ENCODE measurements at regions not wholly inside any gene's neighbourhood (a gene's known extent, or its start where the extent isn't known, plus 50 kb on each side); places are given as distances from the start of the nearest gene placed in this dataset.

GRCh38 chr2:156769802-156770201, 333.6 kb downstream of the GPD2 start:
- no peak for TF ChIP-seq CTCF (conservative IDR thresholded peaks at IDR 0.05; ENCODE audit: low read depth in 2 of 2)
- TF ChIP-seq EZH2 (IDR thresholded peaks at IDR 0.05; ENCODE audit: low read depth, unreplicated experiment), result no peak
- TF ChIP-seq ETS1 (IDR thresholded peaks at IDR 0.05), result no peak
- no peak for TF ChIP-seq REST (IDR thresholded peaks at IDR 0.05; ENCODE audit: unreplicated experiment)
- no peak for TF ChIP-seq POLR2AphosphoS5 (IDR thresholded peaks at IDR 0.05; ENCODE audit: low read depth)
- TF ChIP-seq JUNB (IDR thresholded peaks at IDR 0.05; ENCODE audit: unreplicated experiment), result no peak
